Activated CD4-positive, alpha-beta T cell treated with anti-CD3 and anti-CD28 coated beads, Interleukin-2, amount 50 U/mL, for 48 hours (primary cell): ENCODE measurements at regions not wholly inside any gene's neighbourhood (a gene's known extent, or its start where the extent isn't known, plus 50 kb on each side); places are given as distances from the start of the nearest gene placed in this dataset.

Experiments
- DNase-seq, 2 experiments: peaks; one replicate each; pipeline ENCODE4 v3.0.0-alpha.2; 2020

GRCh38 chr18:77866351-77866750, 616.7 kb downstream of the GALR1 start:
- no peak for DNase-seq

GRCh38 chr18:77870199-77870598, 620.6 kb downstream of the GALR1 start:
- DNase-seq: no peak

GRCh38 chr18:77870894-77871293, 621.2 kb downstream of the GALR1 start:
- DNase-seq: no peak

GRCh38 chr18:77872166-77872565, 622.5 kb downstream of the GALR1 start:
- no peak for DNase-seq

GRCh38 chr18:77876319-77876865, 626.7 kb downstream of the GALR1 start:
- DNase-seq: no peak

GRCh38 chr18:77879829-77880228, 630.2 kb downstream of the GALR1 start:
- no peak for DNase-seq

- no peak for DNase-seq
These were observed 634.8 kb downstream of the GALR1 start for GRCh38 chr18:77884454-77884853.

- DNase-seq: no peak
These were observed 644.4 kb downstream of the GALR1 start for GRCh38 chr18:77894060-77894459.

GRCh38 chr18:77895250-77895649, 645.6 kb downstream of the GALR1 start:
- no peak for DNase-seq

- DNase-seq: no peak
These were observed 647.1 kb downstream of the GALR1 start for GRCh38 chr18:77896586-77897252.

- no peak for DNase-seq
These were observed 648.0 kb downstream of the GALR1 start for GRCh38 chr18:77897606-77898005.

- peak; percentile 48 to 57 for DNase-seq
These were observed 650.5 kb downstream of the GALR1 start for GRCh38 chr18:77899972-77900754.

GRCh38 chr18:77905011-77905410, 655.4 kb downstream of the GALR1 start:
- no peak for DNase-seq

- DNase-seq: no peak
These were observed 655.9 kb downstream of the GALR1 start for GRCh38 chr18:77905449-77906055.

- no peak for DNase-seq
These were observed 656.6 kb downstream of the GALR1 start for GRCh38 chr18:77906103-77906892.

GRCh38 chr18:77910347-77910746, 660.7 kb downstream of the GALR1 start:
- no peak for DNase-seq

- no peak for DNase-seq
These were observed 662.4 kb downstream of the GALR1 start for GRCh38 chr18:77911971-77912605.

GRCh38 chr18:77918730-77919129, 669.1 kb downstream of the GALR1 start:
- DNase-seq: no peak

GRCh38 chr18:77919923-77920322, 670.3 kb downstream of the GALR1 start:
- DNase-seq: no peak

GRCh38 chr18:77935342-77935741, 685.7 kb downstream of the GALR1 start:
- DNase-seq: no peak

- no peak for DNase-seq
These were observed 690.9 kb downstream of the GALR1 start for GRCh38 chr18:77940566-77940965.

- DNase-seq: no peak
These were observed 694.9 kb downstream of the GALR1 start for GRCh38 chr18:77944533-77944932.
